SU-DHL-6 (cell line): ENCODE measurements at regions not wholly inside any gene's neighbourhood (a gene's known extent, or its start where the extent isn't known, plus 50 kb on each side); places are given as distances from the start of the nearest gene placed in this dataset.

ENCODE experiments used
- H2AFZ ChIP-seq: fragments of 200-600 bp; sonication (generic); 2 replicates; pipeline ENCODE4 v1.6.1; 2014; ENCODE audit warnings: low read depth, mild to moderate bottlenecking, moderate library complexity, mixed read lengths, antibody characterized with exemption, low read length; ENCODE audit not compliant: severe bottlenecking
- H3F3A ChIP-seq: fragments of 200-600 bp; shearing (Covaris generic); 2 replicates; pipeline ENCODE4 v1.6.0; 2016; ENCODE audit warnings: antibody characterized with exemption, mild to moderate bottlenecking; ENCODE audit not compliant: insufficient read depth
- H3K27ac ChIP-seq: fragments of 200-600 bp; sonication (generic); 2 replicates; pipeline ENCODE4 v1.5.1; 2016; ENCODE audit warnings: low read depth, mild to moderate bottlenecking, low read length, moderate library complexity, mixed read lengths
- H3K27me3 ChIP-seq: fragments of 200-600 bp; sonication (generic), shearing (Covaris generic); 2 replicates; pipeline ENCODE4 v1.6.0; 2014; ENCODE audit warnings: mild to moderate bottlenecking, low read length
- H3K36me3 ChIP-seq: fragments of 200-600 bp; sonication (generic); 2 replicates; pipeline ENCODE4 v1.6.1; 2014; ENCODE audit warnings: mild to moderate bottlenecking, low read length, mixed read lengths
- H3K4me2 ChIP-seq: fragments of 300-600, 200-600 bp; shearing (Covaris generic), sonication (generic); 2 replicates; pipeline ENCODE4 v1.6.0; 2014; ENCODE audit warnings: low read length, low read depth, mild to moderate bottlenecking; ENCODE audit not compliant: poor library complexity, severe bottlenecking
- H3K4me3 ChIP-seq: fragments of 200-600 bp; sonication (generic); 2 replicates; pipeline ENCODE4 v1.5.1; 2014; ENCODE audit warnings: antibody characterized with exemption, low read length, mild to moderate bottlenecking, mixed read lengths; ENCODE audit not compliant: insufficient read depth, poor library complexity, severe bottlenecking
- H3K79me2 ChIP-seq: fragments of 200-600 bp; sonication (generic); 2 replicates; pipeline ENCODE4 v1.6.1; 2014; ENCODE audit warnings: mild to moderate bottlenecking, low read length, moderate library complexity; ENCODE audit not compliant: insufficient read depth
- H3K9ac ChIP-seq: fragments of 200-600 bp; sonication (generic); 2 replicates; pipeline ENCODE4 v1.7.0; 2014; ENCODE audit warnings: mild to moderate bottlenecking, low read length
- H3K9me2 ChIP-seq: fragments of 200-600 bp; sonication (generic); replicated peaks from 2 replicates; pipeline ENCODE4 v1.6.1; 2014; ENCODE audit warnings: low read length; ENCODE audit not compliant: insufficient read depth
- H3K9me3 ChIP-seq: fragments of 200-600 bp; sonication (generic); 2 replicates; pipeline ENCODE4 v1.6.1; 2014; ENCODE audit warnings: low read length, mixed read lengths; ENCODE audit not compliant: insufficient read depth
- H4K20me1 ChIP-seq: fragments of 200-600 bp; sonication (generic); 2 replicates; pipeline ENCODE4 v1.6.1; 2014; ENCODE audit warnings: low read depth, mild to moderate bottlenecking, antibody characterized with exemption, low read length, moderate library complexity, mixed read lengths
- EZH2phosphoT487 ChIP-seq: fragments of 200-600 bp; sonication (generic), shearing (Covaris generic); conservative IDR thresholded peaks from 2 replicates; pipeline ENCODE4 v1.6.1; 2018; ENCODE audit warnings: mild to moderate bottlenecking, antibody characterized with exemption, low read length, moderate library complexity, mixed read lengths
- TF ChIP-seq, protein P1 (sequence below): fragments of 200-600 bp; sonication (generic); IDR thresholded peaks from one replicate; pipeline ENCODE4 v1.5.1; 2017; ENCODE audit warnings: antibody characterized with exemption, mild to moderate bottlenecking, low read length, moderate library complexity; ENCODE audit not compliant: insufficient read depth, poor library complexity, severe bottlenecking

DNA sequence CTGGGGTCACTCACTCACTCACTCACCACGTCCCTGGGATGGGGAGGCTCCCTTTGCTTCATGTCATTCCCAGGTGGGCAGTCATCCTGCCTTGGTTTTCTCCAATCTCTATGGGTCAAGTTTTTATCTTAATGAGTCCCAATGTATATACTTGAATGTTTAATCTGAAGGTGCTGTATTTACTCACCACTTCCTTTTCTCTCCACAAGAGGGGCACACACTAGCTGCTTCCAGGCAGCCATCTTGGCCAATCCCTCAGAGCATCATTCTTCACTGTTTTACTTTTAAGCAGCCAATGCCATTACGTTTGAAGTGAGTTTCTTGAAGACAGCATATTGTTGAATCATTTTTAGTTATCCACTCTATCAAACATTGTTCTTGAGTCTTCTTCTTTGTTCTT is 153.4 kb upstream of the ARSJ start:
- Histone ChIP-seq H3K79me2 (no peaks in the 10 kb centered on the region), H3K9me3 (no peaks in the 10 kb centered on the region), H3K9me2 (no peaks in the 10 kb centered on the region), H3F3A (no peaks in the 10 kb centered on the region), H3K9ac (no peak overlapping the region), H3K4me3 (no peak overlapping the region), H2AFZ (peak overlapping the region; percentile 41), H3K27me3 (no peaks in the 10 kb centered on the region), H3K4me2 (no peak overlapping the region), H4K20me1 (no peaks in the 10 kb centered on the region), H3K36me3 (no peaks in the 10 kb centered on the region), H3K27ac (no peak overlapping the region)
- TF ChIP-seq, protein P1, sequence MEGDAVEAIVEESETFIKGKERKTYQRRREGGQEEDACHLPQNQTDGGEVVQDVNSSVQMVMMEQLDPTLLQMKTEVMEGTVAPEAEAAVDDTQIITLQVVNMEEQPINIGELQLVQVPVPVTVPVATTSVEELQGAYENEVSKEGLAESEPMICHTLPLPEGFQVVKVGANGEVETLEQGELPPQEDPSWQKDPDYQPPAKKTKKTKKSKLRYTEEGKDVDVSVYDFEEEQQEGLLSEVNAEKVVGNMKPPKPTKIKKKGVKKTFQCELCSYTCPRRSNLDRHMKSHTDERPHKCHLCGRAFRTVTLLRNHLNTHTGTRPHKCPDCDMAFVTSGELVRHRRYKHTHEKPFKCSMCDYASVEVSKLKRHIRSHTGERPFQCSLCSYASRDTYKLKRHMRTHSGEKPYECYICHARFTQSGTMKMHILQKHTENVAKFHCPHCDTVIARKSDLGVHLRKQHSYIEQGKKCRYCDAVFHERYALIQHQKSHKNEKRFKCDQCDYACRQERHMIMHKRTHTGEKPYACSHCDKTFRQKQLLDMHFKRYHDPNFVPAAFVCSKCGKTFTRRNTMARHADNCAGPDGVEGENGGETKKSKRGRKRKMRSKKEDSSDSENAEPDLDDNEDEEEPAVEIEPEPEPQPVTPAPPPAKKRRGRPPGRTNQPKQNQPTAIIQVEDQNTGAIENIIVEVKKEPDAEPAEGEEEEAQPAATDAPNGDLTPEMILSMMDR, result no peak
- TF ChIP-seq EZH2phosphoT487, result no peak

DNA sequence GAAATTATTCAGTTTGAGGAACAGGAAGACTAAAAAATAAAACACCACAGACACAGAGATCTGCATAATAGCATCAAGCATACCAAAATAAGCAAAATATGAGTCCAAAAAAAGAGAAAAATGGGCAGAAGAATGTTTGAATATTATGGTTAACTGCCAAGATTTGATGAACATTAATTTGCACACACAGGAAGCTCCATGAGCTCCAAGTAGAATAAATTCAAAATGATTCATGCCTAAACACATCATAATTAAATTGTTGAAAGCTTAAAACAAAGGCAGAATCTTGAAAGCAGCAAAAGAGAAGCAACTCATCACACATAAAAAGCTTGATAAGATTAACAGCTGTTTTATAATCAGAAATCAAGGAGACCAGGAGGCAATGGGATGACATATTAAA is 156.6 kb upstream of the ARSJ start:
- no peak overlapping the region for H3K4me2 ChIP-seq
- no peaks in the 10 kb centered on the region for H3K79me2 ChIP-seq
- H3K27ac ChIP-seq, result no peak overlapping the region
- H4K20me1 ChIP-seq, result no peaks in the 10 kb centered on the region
- H3K36me3 ChIP-seq, result no peaks in the 10 kb centered on the region
- no peak overlapping the region for H3K9ac ChIP-seq
- no peaks in the 10 kb centered on the region for H3K9me3 ChIP-seq
- H3K27me3 ChIP-seq, result no peaks in the 10 kb centered on the region
- no peak for TF ChIP-seq EZH2phosphoT487
- TF ChIP-seq, protein P1, result no peak
- H2AFZ ChIP-seq, result no peak overlapping the region
- H3K9me2 ChIP-seq, result no peaks in the 10 kb centered on the region
- no peak overlapping the region for H3K4me3 ChIP-seq
- no peaks in the 10 kb centered on the region for H3F3A ChIP-seq

DNA sequence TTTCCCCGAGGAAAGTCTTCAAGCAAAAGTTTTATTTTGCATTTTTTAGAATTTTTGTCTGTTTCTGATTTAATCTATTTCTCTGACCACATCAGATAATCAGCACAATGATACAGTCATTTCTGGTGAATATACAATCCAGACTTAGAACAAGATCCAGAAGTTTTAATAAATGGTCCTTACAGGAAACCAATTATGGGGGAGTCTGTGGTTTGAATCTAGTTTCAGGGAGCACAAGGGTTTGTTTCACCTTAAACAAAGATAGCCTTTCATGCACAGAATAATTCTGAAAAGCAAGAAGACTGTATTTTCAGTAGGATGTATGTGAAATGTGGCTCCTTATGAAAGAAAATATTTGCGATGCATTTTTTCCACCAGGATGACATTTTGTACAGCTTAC is 158.5 kb upstream of the ARSJ start:
- Histone ChIP-seq H3K27me3 (no peaks in the 10 kb centered on the region), H3K4me3 (no peak overlapping the region), H4K20me1 (no peaks in the 10 kb centered on the region), H2AFZ (no peak overlapping the region), H3K9ac (no peak overlapping the region), H3K9me3 (no peaks in the 10 kb centered on the region), H3K79me2 (no peaks in the 10 kb centered on the region), H3K27ac (no peak overlapping the region), H3F3A (no peaks in the 10 kb centered on the region), H3K36me3 (no peaks in the 10 kb centered on the region), H3K9me2 (no peaks in the 10 kb centered on the region), H3K4me2 (no peak overlapping the region)
- no peak for TF ChIP-seq EZH2phosphoT487
- TF ChIP-seq, protein P1, result no peak
